HS-5 (cell line): ENCODE measurements at regions not wholly inside any gene's neighbourhood (a gene's known extent, or its start where the extent isn't known, plus 50 kb on each side); places are given as distances from the start of the nearest gene placed in this dataset.

ENCODE experiments used
- DNase-seq: peaks from one replicate; pipeline ENCODE4 v3.0.0-alpha.2; 2012; ENCODE audit warnings: low read depth

DNA sequence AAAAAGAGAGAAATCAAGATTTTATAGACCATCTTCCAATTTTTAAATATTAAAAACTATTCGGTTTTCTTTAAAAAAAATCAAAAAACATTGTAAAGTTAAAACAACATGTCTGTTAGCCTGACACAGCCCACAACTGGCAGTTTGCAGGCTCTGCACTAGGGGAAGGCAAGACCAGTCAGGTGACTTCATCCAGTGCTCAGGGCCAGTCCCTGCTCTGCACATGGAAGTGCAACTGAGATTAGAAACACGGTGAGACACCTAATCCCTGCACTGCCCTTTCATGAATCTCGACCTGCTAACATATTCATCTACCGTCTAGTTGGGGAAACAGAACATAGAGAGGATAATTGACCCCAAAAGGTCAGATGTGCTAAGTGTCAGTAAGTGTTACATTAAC lies 135.2 kb downstream of the BARD1 start:
- no peak for DNase-seq

DNA sequence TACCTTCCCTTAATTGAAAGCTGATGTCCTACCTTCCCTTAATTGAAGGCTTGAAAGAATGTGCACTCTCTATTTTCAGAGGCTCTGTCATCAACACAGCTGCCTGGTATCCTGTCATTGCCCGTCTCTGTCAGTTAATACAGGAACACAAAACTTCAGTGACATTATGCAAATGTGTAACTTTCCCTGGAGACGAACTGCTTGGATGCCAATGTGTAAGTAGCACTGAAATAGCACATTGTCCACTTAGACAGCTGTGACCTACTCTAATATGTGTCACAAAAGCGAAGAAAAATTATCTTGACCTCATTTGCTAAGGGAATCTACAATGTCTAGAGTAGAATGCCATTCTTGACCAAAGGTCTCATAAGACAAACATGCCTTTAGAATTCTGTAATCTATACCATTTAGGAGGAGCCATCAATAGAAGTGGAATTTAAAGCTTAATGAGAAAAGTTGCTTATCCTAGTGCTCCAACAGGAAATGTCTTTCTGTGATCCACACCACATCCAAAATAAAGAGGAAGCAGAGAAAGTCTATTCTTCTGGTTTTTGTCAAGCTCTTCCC lies 138.1 kb downstream of the BARD1 start:
- DNase-seq, result no peak

DNA sequence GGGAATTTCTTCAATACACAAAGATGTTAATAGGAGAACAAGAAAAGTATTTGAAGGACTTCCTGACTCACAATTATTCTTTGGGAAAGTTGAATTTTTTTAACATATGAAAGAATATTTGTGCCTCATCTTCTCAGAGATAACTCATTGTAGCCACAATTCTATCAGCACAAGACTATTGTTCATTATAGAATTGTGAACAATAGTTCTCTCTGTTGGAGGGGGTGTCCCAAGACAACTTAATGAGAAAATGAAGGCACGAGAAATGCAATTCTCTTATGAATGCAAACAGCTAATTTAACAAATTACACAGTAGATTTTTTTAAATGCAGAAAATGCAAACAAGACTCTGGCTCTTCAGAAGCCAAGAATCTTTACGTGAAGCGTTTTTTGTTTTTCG lies 157.0 kb downstream of the BARD1 start:
- no peak for DNase-seq

DNA sequence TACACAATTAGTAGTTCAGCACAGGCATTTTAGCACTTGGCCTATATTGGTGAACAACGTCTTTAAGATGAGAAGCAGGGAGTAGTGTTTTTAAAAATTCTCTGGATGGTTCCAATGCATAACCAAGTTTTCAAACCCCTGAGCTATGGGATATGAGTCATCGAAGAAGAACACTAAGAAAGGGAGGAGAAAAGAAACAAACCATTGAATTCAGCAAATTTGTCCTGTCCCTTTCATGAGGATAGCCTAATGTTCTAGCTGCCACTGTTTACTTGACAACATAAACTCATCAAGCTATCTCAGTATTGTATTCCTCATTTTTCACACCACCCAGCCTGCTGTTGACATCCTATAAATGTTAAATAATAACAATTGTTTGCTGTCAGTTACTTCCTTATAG lies 158.0 kb downstream of the BARD1 start:
- no peak for DNase-seq

DNA sequence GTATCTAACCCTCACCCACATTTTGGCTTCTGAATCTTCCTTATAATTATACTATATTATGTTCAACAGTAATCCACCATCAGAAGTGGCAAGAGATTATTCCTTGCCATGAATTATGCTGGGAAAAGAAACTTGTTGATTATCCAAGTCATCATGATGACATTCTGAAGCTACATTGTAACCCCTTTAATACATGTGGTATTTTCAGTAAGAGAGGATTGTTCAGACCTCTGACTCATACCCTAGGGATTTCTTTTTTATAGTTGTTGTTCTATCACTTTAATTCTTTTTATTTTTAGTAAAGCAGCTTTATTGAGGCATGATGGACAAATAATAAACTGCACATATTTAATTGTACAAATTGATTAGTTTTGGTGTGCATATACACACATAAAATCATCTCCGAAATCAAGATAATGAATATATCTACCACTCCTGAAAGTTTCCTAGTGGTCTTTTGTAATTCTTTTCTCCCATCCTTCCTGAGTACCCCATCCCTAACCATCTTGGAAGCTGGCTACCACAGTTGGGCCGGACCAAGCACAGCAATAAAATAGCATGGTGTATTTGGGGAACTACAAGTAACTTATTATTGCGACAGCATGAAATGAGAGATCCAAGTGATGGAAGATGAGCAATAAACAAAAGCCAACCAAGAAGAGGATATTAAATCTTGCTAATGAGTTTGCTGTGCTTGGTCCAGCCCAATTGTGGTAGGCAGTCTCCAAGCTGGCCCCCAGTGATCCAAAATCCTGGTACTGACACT lies 159.9 kb downstream of the BARD1 start:
- DNase-seq, result peak; percentile 56

DNA sequence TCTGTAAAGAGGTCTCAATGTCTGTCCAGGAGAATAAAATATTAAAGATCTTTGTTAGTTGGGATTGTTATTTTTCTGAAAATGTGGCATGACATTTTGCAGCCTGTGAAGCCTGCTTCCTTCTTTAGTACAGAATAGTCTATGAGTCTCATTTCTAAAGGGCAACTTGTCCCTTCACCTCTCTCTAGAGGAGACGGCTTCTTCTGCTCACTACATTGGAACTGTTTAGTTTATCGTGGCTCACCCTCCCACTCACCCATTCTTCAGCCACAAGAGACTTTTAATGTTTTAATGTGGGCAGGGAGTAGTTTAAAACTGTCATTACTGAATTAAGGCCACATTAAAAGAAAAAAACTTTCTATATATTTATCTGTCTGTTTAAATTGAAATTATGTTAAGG lies 161.0 kb downstream of the BARD1 start:
- DNase-seq, result no peak

DNA sequence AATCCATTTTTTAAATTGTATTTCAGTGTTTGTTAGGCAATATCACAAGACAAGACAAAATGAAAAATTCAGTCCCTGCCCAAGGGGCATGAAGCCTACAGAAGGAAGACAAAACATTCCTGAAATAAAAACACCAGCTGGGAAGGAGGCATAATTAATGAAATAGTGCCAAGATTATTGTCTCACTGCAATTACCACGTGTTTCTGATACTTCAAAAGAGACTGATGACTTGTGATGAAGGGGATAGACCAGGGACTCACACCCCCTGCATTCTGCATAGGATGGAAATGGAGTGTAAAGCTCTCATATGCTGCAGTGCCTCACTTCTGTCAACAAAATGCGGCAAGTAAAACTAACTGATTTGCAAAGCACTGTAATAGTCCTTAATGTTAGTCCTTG lies 178.1 kb downstream of the BARD1 start:
- DNase-seq, result no peak

DNA sequence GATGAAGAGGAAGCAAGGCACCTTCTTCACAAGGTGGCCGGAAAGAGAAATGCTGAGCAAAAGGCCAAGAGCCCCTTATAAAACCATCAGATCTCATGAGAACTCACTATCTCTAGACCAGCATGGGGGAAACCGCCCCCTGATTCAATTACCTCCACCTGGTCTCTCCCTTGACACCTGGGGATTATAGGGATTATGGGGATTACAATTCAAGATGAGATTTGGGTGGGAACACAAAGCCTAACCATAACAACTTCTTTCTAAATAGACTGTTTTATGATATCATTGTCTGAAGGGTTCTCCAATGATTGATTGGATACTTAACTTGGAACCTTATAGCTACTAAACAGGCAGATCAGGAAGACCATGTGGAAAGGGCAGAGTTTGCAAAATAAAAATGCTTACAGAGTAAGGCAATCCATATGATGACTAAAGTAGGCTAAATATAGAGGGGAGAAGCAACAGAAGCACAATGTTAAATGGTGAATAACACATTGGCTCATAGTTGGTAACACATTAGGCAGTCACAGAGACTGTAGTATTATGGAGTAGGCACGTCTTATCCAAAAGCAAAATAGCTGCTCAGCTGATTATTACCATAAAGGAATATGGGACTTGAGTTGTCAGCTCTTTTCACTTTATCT lies 179.0 kb downstream of the BARD1 start:
- DNase-seq, result peak; percentile 14

DNA sequence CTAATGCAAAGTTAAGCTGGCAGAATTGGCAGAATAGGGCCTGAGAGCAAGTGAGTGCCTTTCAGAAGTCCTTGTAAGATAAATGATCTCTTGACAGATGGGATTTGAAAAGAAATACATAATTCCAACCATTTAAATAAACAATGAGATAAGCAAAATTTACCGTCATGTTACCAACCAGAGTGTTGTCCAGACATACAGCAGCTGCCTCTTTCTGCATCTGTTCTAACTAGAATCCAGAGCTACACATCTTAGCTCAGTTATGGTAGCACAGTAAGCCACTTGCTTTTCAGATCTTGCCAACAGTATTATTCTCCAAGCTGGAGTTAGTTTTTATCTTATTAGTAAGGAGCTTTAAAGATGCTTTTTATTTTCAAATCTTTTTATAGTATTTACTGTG lies 179.6 kb downstream of the BARD1 start:
- DNase-seq, result no peak
